Dedifferentiated amniotic fluid mesenchymal stem cell (primary cell): ENCODE measurements at regions not wholly inside any gene's neighbourhood (a gene's known extent, or its start where the extent isn't known, plus 50 kb on each side); places are given as distances from the start of the nearest gene placed in this dataset.

Experiments used
- DNase-seq: peaks from one replicate; pipeline ENCODE4 v3.0.0-alpha.2; 2016; ENCODE audit errors: extremely low spot score

DNA sequence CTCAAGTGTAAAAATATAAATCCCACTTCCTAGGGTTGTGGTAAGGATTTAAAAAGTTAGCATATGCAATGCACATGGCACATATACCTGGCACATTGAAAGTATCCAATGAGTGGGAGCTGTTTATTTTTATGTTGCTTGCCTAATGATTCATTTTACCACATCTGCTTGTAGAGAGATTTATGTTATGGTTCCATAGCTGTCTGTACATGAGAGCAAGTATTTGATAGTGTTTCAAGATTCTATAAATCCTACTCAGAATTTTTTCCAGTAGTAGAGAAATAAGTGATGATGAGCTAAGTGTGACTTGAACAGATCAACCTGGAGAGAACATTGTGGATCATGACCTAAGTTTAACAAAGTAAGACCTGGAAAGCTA, 125.3 kb upstream of the SPTLC3 start:
- DNase-seq = no peak

DNA sequence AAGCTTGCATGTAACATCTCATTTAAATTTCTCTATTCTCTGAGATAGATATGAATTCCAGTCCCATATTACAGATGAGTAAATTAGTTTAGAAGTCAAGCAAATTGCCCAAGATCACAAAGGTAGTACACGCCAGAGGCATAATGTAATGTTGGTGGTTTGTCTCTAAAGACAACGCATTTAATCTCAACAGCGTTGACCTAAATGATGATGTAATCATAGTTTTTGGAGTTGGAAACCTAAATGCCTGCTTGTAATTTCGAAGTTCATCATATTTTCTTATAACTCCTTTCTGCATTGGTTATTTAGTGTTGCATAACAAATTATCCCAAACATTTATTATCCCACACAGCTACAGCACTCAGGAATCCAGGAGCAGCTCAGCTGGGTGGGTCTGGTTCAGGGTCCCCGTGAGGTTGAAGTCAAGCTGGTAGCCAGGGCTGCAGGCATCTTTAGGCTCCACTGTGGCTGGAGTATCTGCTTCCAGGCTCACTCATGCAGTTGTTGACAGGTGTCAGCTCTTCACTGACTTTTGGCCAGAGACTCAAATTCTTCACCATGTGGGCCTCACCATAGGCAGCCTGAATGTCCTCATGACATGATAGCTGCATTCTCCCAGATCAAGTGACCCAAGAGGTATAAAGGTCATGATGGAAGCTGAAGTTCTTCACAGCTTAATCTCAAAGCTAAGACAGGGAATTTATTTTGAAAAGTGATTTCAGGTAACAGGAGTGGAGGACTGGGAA, 122.0 kb upstream of the SPTLC3 start:
- DNase-seq = no peak

DNA sequence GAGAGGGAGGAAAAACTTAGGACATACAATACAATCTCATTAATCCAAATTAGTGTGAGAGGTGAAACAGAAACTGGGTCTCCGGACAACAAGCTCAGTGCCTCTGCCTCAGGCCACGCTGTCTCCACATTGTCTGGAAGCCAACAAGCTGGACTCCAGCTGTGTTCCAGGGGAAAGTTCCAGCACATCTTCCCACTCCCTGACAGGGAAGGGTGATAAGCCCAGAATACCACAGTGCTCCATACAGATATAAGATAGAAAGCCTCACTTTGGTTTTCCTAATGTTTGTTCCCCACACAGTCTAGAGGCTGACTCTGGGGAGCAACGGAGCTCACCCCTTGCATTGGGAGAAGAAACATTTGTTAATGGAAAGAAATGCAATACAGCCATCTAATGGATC, 117.1 kb upstream of the SPTLC3 start:
- DNase-seq = no peak

DNA sequence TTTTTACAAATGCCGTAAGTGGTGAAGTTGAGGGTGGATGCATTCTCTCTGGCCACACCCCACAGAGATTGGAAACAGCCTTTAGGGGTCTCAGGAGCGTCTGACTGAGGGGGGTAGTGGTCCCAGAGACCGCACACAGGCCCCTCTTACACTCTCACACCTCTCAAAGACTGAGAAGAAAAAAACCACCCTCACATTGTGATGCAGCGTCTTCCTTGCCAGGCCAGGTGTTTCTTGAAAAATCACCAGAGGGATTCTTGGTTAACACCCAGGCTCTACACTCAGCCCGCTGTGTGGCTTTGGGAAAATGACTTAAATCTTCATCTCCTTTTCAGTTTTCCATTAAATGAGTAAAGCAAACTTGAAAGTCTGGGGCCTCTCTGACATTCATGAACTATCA, 115.8 kb upstream of the SPTLC3 start:
- DNase-seq = no peak

DNA sequence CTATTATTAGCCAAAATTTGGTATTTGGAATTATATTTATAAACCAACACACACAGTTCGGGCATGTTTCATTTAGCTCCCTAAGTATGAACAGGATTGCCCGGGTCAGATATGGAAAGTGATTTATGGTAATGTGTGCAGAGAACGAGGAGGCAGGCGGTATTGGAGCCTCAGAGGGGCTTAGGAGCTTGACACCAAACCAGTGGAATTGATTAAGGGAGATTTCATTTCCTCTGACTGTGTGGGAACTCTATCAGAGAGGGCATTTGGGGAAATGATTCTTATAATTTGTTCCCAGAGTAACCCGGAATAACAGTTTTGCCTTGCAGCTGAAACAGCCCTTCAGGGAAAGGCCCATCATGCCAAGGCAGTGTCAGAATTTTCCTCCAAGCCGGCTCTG, 115.1 kb upstream of the SPTLC3 start:
- no peak for DNase-seq

DNA sequence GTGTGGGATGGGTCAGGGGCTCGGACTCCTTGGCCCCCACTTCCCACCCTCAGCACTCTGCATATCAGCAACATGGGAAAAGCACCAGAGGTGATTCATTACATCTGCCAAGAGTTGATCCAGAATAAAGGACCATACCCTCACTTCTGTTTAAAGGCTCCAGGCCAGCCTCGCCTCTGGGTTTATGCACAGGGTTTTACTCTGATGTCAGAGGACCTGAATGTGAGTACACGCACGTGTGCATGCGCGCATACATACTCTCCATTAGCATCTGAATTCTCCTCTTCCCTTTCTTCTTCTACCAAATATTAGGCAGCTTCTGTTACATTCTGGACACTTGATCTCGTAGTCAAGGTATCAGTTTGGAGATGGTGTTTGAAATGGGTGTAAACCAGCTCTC, 114.7 kb upstream of the SPTLC3 start:
- DNase-seq = no peak

DNA sequence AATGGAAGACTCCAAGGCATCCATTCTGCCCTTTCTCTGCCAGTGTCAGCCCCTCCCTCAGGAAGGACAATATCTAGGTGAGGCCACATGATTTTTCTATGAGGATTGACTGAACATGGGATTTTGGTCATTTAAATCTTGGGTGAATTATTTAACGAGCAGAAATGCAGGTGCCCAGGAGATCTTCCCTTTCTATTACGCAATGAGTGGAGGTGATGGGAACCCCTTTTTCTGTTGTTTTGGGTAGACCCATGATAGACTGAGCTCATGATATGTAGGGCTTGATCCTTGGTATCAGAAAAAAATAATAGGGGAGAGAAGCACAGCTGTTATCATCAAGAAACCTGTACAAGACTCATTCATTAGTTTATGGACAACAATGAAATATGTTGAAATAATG, 112.6 kb upstream of the SPTLC3 start:
- DNase-seq = no peak

DNA sequence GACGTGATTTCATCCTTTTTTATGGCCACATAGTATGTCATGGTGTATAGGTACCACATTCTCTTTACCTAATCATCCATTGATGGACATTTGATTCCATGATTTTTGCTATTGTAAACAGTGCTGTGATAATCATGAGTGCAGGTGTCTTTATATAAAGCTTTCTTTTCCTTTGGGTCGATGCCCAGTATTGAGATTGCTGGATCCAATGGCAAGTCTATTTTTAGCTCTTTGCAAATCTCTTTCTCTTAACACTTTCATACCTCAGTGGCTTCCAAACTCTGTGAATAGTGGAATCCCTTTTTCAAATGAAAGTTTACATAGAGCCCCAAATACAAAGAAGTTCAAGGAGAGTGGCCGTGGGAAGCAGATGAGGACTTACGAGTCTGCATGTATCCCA, 105.8 kb upstream of the SPTLC3 start:
- DNase-seq = no peak

DNA sequence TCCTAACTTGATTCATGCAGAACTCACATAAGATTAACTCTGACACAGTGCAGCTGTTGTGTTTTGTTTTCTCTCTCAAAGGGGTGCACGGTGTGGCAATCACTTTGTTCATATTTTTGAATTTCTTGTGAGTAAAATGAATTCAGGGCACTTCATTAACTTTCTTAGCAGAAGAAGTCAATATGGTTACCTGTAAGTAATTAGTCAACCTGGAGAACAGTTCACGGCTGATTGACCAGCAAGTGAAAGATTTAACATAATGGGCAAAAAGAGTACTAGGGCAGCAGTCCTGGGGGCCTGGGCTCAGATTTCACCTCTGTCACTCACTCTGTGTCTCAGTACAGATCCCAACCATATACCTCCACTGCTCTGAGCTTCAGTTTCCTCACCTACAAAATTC, 102.4 kb upstream of the SPTLC3 start:
- DNase-seq = no peak

DNA sequence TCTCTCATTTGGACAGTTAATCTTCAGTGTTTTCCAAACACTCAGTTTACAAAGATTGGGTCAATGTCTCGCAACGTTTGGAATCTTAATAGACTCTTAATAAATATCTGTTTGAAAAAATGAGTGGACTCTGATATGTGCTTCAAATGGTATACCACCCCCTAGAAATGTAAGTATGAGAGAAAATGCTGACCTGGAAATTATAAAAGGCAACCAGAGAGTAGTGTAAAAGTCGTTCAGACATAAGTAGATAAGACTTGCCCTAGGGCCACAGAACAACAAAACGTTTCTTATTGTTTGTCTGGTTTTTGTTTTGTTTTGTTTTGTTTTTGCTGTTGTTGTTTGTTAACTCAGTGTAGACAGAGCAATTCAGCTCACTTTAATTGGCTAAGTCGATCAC, 97.4 kb upstream of the SPTLC3 start:
- no peak for DNase-seq

DNA sequence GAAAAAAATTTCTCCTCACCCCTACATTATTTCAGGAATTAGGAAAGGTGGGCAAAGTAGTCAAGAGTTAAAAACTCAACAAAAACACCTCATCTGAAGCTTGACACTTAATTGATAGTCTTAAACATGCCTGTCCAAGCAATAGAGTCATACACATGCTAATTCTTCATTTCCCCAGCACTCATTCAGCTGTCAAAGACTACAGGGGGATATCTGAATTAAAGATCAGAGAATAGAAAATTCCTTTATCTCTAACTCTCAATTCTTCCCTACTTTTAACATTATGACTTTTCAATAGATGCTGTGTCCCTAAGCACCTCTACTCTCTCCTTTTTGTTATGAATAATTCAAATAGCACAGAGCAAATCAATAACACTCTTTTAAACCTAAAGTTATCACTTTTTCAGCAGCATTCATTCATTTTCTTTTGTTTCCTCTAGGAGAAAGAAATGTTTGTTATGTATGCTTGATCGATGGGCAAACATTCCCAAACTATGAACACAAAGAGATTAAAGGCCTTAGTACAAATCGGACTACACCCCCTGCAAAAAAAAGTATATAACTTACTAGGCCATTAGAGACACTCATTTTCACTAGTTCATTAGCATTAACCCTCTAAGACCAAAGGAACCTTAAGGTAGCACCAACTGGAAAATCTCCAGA, 94.9 kb upstream of the SPTLC3 start:
- DNase-seq = no peak

DNA sequence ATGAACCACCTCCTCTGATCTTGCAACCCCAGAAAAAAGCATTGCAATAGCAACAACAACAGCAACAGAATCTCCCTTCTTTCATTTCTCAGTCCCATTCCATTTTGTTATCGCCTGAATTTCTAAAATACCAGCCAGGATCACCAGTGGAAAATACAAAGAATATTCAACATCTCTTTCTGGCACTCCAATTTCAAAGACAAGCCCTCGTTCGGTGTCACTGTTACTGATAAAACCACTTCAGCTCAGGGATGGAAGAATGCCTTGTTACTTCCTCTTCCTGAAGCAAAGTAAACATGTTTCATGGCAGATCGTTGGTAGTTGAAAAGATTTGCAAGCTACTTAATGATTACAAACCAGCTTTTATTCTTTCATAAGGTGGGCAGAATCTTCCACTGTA, 94.0 kb upstream of the SPTLC3 start:
- DNase-seq = no peak

DNA sequence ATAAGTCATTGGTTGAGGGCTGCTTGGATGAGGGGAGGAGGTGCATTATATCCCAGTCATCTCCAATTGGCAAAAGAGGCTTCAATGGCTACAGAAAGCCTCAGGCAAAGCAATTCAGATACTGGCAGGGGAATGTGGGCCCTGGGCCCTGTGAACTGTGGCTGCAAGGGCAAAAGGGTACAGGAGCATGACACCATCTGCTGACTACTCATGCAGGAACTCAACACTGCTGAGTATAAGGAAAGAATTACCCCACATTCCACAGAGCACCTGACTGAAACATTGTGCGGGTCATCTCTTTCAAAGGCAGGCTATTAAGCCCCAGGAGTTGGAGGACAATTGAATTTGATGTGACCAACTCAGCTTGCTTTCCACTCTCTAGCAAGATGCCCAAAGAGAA, 92.1 kb upstream of the SPTLC3 start:
- DNase-seq = no peak

DNA sequence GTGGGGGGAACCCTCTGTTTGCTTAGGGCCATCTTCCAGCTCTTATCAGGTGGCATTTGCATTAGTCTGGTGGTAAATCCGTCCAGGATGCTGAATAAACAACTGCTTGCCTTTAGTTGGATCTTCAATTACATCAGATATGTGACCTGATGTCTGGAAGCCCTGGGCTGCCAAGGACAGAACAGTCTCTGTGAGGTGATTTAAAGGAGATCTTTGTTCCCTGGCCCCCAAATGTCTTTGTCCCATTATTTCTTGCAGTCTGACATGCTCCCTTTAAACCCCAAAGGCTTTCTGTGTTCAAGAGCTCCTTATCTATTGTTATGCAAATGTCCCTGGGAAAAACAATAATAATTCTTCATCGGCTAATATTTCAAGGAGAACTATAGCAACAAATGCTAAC, 84.6 kb upstream of the SPTLC3 start:
- DNase-seq = no peak

DNA sequence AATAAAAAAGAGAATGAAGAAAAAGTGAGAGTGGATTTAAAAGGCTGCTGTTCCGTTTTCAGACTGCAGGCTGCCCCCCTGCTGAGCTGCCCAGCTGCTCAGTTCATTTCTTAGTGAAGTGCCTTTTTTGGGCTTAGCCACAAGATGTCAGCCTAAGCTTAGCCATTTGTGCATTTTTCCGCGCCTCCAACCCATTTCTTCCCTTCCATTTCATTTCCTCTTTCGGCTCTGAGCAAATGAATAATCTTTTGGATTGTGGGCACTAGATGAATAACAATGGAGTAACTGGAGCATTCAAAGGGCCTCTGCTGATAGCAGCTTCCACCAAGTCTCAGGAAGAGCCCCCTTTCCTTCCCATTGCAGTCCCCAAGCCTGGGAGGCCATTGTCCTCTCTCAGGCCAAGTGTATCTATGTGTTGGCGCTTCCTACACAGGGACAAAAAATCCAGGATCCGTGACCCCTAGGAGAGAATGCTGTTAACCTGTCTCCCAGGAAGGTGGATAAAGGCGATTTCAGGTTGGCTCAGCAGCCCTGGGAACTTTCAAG, 83.5 kb upstream of the SPTLC3 start:
- DNase-seq = peak; percentile 75

DNA sequence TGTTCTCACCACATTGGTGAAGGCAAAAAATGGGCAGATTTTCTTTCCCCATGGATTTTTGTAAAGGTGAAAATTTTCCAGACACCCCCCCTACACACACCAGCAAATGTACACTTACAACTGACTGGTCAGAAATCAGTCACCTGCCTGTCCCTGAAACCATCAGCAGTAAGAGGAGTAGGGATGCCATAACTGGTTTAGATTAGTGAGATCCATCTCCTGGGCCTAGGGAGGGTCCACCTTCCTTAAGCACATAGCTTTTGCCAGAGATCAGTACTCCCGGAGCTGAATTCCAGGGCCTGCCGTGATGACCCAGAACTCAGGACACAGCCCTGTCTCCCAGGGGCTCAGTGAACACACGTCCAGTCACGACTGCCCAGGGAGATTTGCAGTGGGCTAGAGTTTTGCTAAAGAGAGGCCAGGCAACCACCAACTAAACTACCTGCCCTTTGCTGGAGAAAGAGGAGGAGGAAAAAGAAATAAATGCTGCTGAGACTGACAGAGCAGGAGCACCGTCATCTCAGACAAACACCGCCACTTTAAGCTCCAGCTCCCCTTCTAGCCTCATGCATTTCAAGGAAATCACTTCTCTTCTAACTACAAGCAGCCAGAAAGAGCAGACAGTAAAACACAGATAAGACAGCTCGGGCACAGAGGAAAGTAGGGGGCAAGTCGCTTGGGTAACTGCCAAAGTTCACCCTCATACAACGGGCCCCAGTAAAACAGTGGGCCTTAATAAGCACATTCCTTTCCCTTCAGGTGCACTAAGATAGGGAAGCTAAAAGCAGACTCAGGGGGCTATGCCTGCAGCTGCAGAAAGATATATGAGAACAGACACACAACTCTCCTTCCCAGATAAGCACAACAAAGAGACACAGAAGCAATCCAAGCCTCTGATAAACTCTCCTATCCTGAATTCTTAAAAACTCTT, 82.6 kb upstream of the SPTLC3 start:
- no peak for DNase-seq

DNA sequence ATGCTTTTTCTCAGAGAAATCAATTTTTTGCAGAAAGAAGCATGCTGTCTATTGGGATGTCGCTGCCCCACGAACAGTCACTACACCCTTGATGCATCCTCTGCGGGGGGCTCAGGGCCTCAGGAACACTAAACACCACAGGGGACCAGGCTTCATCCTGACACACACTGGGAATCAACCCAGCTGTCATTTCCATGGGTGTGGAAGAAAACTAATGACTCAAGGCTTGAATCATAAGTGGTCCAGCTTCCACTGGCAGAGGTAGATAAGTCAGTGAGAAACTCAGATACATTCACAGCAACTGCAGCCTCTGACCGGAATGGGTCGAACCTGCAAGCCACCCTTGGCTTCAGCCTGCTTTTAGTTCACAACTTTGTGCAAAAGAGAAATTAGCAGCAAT, 81.3 kb upstream of the SPTLC3 start:
- DNase-seq = no peak

DNA sequence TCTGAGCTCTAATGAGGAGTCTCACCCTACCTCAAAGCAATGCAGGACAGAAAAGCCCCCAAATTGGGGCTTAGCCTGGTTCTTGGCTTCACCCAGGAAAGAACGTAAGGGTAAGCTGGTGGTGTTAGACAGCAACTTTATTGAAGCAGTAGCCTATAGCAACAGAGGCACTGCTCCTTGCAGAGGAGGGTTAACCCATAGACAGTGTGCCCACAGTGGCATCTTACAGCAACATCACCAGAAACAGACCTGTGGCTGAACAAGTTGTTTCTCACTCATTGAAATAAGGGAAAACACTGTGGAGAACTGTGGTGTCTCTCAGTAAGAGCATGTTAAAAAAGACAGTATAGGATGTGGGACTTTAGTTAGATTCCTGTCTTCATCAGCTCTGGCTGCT, 80.4 kb upstream of the SPTLC3 start:
- no peak for DNase-seq

DNA sequence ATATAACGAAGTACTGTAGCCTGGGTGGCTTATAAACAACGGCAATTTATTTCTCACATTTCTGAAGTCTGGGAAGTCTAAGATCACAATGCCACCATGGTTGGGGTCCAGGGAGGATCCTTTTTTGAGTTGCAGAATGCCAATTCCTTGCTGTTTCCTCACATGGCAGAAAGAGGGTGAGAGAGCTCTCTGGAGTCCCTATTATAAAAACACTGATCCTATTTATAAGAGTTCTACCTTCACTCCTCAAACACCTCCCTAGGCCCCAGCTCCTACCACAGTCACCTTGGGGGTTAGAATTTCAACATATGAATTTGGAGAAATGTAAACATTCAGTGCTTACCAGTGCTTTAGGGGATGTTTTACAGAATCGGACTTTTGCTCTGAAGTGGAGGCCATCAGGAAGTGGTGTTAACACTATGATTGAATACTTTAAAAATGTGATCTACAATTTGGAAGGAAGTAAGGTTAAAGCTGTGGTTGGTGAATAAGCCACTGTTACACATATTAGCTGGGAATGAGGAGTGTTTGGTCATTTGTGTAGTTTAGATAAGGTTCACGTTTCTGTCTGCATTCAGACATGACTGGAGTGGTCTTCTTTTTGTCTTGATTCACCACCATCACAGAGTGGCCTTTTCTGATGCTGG, 79.9 kb upstream of the SPTLC3 start:
- peak; percentile 18 for DNase-seq

DNA sequence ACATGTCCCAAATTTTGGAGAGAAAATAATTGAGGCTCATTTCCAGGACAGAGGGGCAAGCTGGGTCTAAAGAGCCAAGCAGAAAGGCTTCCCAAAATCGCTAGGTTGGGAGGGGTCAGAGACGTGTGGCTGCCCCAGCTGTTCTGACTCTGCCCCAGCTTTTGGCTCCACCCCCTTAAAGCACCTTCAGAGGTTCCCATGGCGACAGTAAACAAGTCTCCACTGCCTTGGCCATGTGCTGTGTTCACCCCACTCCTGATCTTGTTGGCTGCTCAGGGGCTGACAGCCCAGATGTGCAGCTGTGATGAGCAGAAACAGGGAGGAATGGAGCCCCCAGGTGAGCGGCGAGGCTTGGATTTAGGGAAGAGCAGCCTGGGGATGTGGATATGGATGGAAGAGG, 72.8 kb upstream of the SPTLC3 start:
- no peak for DNase-seq

DNA sequence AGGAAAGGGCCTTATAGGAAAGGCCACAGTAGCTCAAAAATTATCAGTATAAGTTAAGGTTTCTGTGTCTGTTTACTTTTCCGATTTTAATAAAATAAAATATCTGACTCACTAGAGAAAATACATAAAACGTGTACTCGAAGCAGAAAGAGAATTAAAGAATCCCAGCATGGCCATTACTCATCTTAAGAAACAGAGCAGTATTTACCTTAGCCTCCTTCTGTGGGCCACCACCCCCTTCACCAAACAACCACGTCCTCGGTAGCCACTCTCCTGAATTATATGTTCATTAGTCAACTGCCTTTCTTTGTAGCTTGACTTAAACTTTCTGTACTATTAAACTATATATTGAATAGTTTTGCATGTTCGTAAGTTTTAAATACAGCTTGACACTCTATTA, 72.2 kb upstream of the SPTLC3 start:
- no peak for DNase-seq

DNA sequence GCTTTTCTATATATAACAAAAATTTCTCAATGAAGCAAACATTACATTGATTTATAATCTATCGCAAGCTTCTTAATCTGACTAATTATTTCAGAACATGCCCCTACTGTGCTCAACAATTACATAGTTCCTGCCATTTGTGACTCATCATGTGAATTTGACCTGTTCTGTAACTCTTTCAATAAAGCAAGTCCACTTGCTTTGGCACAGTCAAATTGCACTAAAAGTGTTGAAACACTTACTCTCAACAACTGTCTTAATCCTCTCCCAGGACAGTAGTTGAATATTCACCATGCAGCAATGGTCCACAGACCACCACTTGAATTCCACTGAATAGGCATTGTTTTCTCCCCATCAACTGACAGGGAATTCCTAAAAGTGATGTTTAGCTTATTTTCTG, 67.7 kb upstream of the SPTLC3 start:
- no peak for DNase-seq
